CD14-positive monocyte (primary cell): ENCODE measurements at regions not wholly inside any gene's neighbourhood (a gene's known extent, or its start where the extent isn't known, plus 50 kb on each side); places are given as distances from the start of the nearest gene placed in this dataset.

Experiments used
- DNase-seq, 3 donors: peaks; one replicate each; pipeline ENCODE4 v3.0.0-alpha.2; 2011 to 2022
- H2AFZ ChIP-seq: 2 replicates; pipeline ENCODE4 v1.6.0; 2012; ENCODE audit warnings: mild to moderate bottlenecking, low read depth, low read length, inconsistent platforms; ENCODE audit not compliant: insufficient read depth, poor library complexity, severe bottlenecking
- H3K27ac ChIP-seq, 2 donors: 1 replicate in 1 of 2; 2 replicates in 1 of 2; pipeline ENCODE4 v1.5.1; 2012 to 2013; ENCODE audit warnings: low read length in 2 of 2, control low read depth in 1 of 2, inconsistent platforms in 1 of 2, low read depth in 1 of 2, mild to moderate bottlenecking in 1 of 2
- H3K27me3 ChIP-seq, 2 donors: one replicate each; pipeline versions ENCODE4 v1.6.0 to v1.6.1; 2011 to 2013; ENCODE audit warnings: low read length in 2 of 2; ENCODE audit not compliant: control insufficient read depth in 2 of 2, insufficient read depth in 2 of 2
- H3K36me3 ChIP-seq, 2 donors: replicated peaks in 1 of 2; 1 replicate in 1 of 2; 2 replicates in 1 of 2; pipeline versions ENCODE4 v1.5.1 to v1.6.1; 2012 to 2013; ENCODE audit warnings: low read length in 2 of 2, control low read depth in 1 of 2, inconsistent platforms in 1 of 2, mild to moderate bottlenecking in 1 of 2; ENCODE audit not compliant: insufficient read depth in 2 of 2, control insufficient read depth in 1 of 2
- H3K4me1 ChIP-seq, 2 donors: 1 replicate in 1 of 2; 2 replicates in 1 of 2; pipeline versions ENCODE4 v1.5.1 to v1.6.1; 2012 to 2013; ENCODE audit warnings: low read length in 2 of 2, control low read depth in 1 of 2, inconsistent platforms in 1 of 2, mild to moderate bottlenecking in 1 of 2, moderate library complexity in 1 of 2; ENCODE audit not compliant: insufficient read depth in 2 of 2, control insufficient read depth in 1 of 2
- H3K4me2 ChIP-seq: replicated peaks from 2 replicates; pipeline ENCODE3; 2012; ENCODE audit warnings: low read length, moderate library complexity, mild to moderate bottlenecking; ENCODE audit not compliant: poor library complexity, severe bottlenecking; ENCODE audit errors: extremely low read depth
- H3K4me3 ChIP-seq, 3 experiments: fragments of 200-600 bp in 1 of 3; sonication (generic) in 1 of 3; replicated peaks in 1 of 3; 1 replicate in 2 of 3; 2 replicates in 1 of 3; pipeline ENCODE4 v1.5.1; 2011 to 2013; ENCODE audit warnings: low read length in 3 of 3, mild to moderate bottlenecking in 3 of 3, control low read depth in 2 of 3, low read depth in 2 of 3, inconsistent platforms in 1 of 3, moderate library complexity in 1 of 3
- H3K79me2 ChIP-seq: 2 replicates; pipeline ENCODE4 v1.6.0; 2012; ENCODE audit warnings: mild to moderate bottlenecking, control low read depth, inconsistent platforms, low read length, moderate library complexity; ENCODE audit not compliant: insufficient read depth
- H3K9ac ChIP-seq: 2 replicates; pipeline ENCODE4 v1.6.0; 2017; ENCODE audit warnings: low read length, mild to moderate bottlenecking; ENCODE audit not compliant: insufficient read depth, poor library complexity, severe bottlenecking
- H3K9me3 ChIP-seq, 2 donors: replicated peaks in 1 of 2; 1 replicate in 1 of 2; 2 replicates in 1 of 2; pipeline versions ENCODE4 v1.5.1 to v1.6.1; 2012 to 2013; ENCODE audit warnings: low read length in 2 of 2, control low read depth in 1 of 2; ENCODE audit not compliant: control insufficient read depth in 1 of 2, insufficient read depth in 1 of 2
- H4K20me1 ChIP-seq: 2 replicates; pipeline ENCODE4 v1.6.0; 2012; ENCODE audit warnings: mild to moderate bottlenecking, low read length, control low read depth, moderate library complexity; ENCODE audit not compliant: insufficient read depth
- H3K27ac Mint-ChIP-seq, 7 donors: one replicate each; pipeline ENCODE4 v1.8.0; 2020; ENCODE audit warnings: mild to moderate bottlenecking in 7 of 7, mixed read lengths in 7 of 7, moderate library complexity in 6 of 7, inconsistent platforms in 2 of 7
- H3K27me3 Mint-ChIP-seq, 3 donors: one replicate each; pipeline ENCODE4 v1.8.0; 2021 to 2022; ENCODE audit warnings: low read depth in 3 of 3, mild to moderate bottlenecking in 3 of 3, mixed read lengths in 3 of 3, moderate library complexity in 3 of 3, inconsistent platforms in 1 of 3
- H3K36me3 Mint-ChIP-seq, 2 donors: one replicate each; pipeline ENCODE4 v1.8.0; 2020; ENCODE audit warnings: mixed read lengths in 2 of 2, inconsistent platforms in 1 of 2, mild to moderate bottlenecking in 1 of 2
- H3K4me1 Mint-ChIP-seq: one replicate; pipeline ENCODE4 v1.8.0; 2020; ENCODE audit warnings: mild to moderate bottlenecking, mixed read lengths
- H3K4me3 Mint-ChIP-seq, 2 donors: one replicate each; pipeline ENCODE4 v1.8.0; 2020; ENCODE audit warnings: mild to moderate bottlenecking in 2 of 2, mixed read lengths in 2 of 2, moderate library complexity in 1 of 2
- H3K9me3 Mint-ChIP-seq, 7 donors: one replicate each; pipeline ENCODE4 v1.8.0; 2020 to 2022; ENCODE audit warnings: mixed read lengths in 7 of 7, mild to moderate bottlenecking in 6 of 7, moderate library complexity in 6 of 7, inconsistent platforms in 2 of 7
- CTCF ChIP-seq: fragments of 200-600 bp; IDR thresholded peaks from one replicate; pipeline ENCODE4 v1.8.0; 2022; ENCODE audit warnings: antibody characterized with exemption, mild to moderate bottlenecking
- WGBS: methylation state at CpG from one replicate; pipeline ENCODE4 v1.1.5; 2013; ENCODE audit warnings: missing lambda C conversion rate; ENCODE audit not compliant: insufficient coverage; 5-methylcytosine and 5-hydroxymethylcytosine counted together
- intact Hi-C, 2 donors: fragments of 100-400 bp; cut with micrococcal nuclease; formaldehyde crosslinking; loops; one replicate each; pipeline versions ENCODE4 v1.15.0 to v1.15.1; 2023

DNA sequence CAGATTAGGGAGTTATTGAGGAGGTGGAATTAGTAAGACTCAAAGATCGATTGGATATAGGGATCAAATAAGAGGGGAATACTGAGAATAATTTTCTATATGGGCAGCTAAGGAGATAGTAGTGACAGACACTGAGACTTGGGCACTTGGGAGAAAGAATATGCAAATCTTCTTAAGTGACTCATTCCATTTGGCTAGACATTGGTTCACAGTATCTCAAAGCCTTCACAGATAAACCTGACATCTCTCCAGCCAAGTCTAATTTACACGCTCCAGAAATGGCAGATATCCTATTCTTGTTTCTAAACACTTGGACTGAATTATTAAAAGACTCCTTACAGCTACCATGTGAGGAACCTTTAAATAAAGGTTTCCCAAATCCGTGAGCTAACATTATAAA is 104.6 kb upstream of the ADAMTS9 start:
- Mint-ChIP-seq H3K9me3 (peaks cover 0 to 10% (median 6%) of the 10 kb centered on the region in 7 donors), H3K27ac (no peak overlapping the region), H3K4me1 (no peaks in the 10 kb centered on the region), H3K36me3 (no peaks in the 10 kb centered on the region), H3K4me3 (no peak overlapping the region), H3K27me3 (peaks cover 0 to 2% (median 0%) of the 10 kb centered on the region in 3 donors)
- intact Hi-C loops: no loop called here
- 100% methylated on average over 2 of the region's 3 CpGs for WGBS
- DNase-seq: no peak
- Histone ChIP-seq H4K20me1 (no peaks in the 10 kb centered on the region), H3K9me3 (peaks cover 4 to 10% of the 10 kb centered on the region in 2 donors), H3K4me3 (no peak overlapping the region), H3K79me2 (no peaks in the 10 kb centered on the region), H3K27ac (no peak overlapping the region), H3K4me1 (no peaks in the 10 kb centered on the region), H3K36me3 (no peaks in the 10 kb centered on the region), H3K27me3 (no peaks in the 10 kb centered on the region), H3K4me2 (no peak overlapping the region), H2AFZ (no peak overlapping the region), H3K9ac (no peak overlapping the region)
- no peak for TF ChIP-seq CTCF

DNA sequence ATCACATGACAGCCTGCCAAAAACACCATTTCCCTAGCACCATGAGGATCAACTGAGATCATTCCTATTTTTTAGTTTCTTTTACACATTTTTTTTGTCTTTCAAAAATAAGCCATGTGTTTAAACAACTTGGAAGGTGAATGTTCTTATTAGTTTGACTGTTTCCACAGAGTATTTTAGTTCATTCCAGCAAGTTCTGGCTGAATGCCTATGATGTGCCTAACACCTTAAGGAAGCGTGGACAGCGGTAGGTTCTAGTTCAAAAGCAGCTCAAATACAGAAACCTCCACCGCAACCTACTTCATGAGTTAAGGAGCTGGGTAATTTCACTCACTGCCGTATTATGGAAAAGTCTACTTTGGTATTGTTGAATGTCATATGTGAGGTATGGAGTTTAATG is 101.3 kb upstream of the ADAMTS9 start:
- no peak overlapping the region for H3K4me3 ChIP-seq
- no CpG with 5 or more reads among the region's 4 CpGs for WGBS
- H3K9me3 Mint-ChIP-seq: peaks cover 0 to 8% (median 5%) of the 10 kb centered on the region in 7 donors
- no peak for DNase-seq
- H3K79me2 ChIP-seq: no peaks in the 10 kb centered on the region
- H3K36me3 Mint-ChIP-seq: no peaks in the 10 kb centered on the region
- peaks cover 0 to 4% of the 10 kb centered on the region in 2 donors for H3K9me3 ChIP-seq
- H3K36me3 ChIP-seq: no peaks in the 10 kb centered on the region
- H3K27me3 Mint-ChIP-seq: peaks cover 0 to 2% (median 0%) of the 10 kb centered on the region in 3 donors
- H3K27ac Mint-ChIP-seq: no peak overlapping the region
- no peaks in the 10 kb centered on the region for H3K27me3 ChIP-seq
- H2AFZ ChIP-seq: no peak overlapping the region
- no peak for TF ChIP-seq CTCF
- no peaks in the 10 kb centered on the region for H3K4me1 Mint-ChIP-seq
- H3K4me1 ChIP-seq: no peaks in the 10 kb centered on the region
- intact Hi-C loops: no loop called here
- H3K27ac ChIP-seq: no peak overlapping the region
- no peak overlapping the region for H3K4me3 Mint-ChIP-seq
- H4K20me1 ChIP-seq: no peaks in the 10 kb centered on the region
- H3K9ac ChIP-seq: no peak overlapping the region
- no peak overlapping the region for H3K4me2 ChIP-seq
